SU-DHL-6 (cell line): ENCODE measurements at regions not wholly inside any gene's neighbourhood (a gene's known extent, or its start where the extent isn't known, plus 50 kb on each side); places are given as distances from the start of the nearest gene placed in this dataset.

Experiments used
- EZH2phosphoT487 ChIP-seq: fragments of 200-600 bp; sonication (generic), shearing (Covaris generic); conservative IDR thresholded peaks from 2 replicates; pipeline ENCODE4 v1.6.1; 2018; ENCODE audit warnings: mild to moderate bottlenecking, antibody characterized with exemption, low read length, moderate library complexity, mixed read lengths
- TF ChIP-seq, protein P1 (sequence below): fragments of 200-600 bp; sonication (generic); IDR thresholded peaks from one replicate; pipeline ENCODE4 v1.5.1; 2017; ENCODE audit warnings: antibody characterized with exemption, mild to moderate bottlenecking, low read length, moderate library complexity; ENCODE audit not compliant: insufficient read depth, poor library complexity, severe bottlenecking

DNA sequence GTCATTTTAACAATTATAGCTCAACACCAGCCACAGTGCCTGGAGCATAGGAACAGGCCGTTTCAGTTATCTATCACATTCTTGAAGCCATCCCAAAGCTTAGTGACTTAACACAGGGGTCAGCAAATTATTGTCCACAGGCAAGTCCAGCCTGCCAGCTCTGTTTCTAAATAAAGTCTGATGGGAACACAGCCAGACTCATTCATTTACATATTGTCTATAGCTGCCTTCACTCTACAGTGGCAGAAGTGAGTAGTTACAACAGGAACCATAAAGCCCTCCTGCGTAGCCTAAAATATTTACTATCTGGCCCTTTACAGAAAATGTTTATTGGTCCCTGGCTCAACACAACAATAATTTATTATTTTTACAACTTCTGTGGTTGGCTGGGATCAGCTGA is 407.5 kb upstream of the AUTS2 start:
- TF ChIP-seq, protein P1, sequence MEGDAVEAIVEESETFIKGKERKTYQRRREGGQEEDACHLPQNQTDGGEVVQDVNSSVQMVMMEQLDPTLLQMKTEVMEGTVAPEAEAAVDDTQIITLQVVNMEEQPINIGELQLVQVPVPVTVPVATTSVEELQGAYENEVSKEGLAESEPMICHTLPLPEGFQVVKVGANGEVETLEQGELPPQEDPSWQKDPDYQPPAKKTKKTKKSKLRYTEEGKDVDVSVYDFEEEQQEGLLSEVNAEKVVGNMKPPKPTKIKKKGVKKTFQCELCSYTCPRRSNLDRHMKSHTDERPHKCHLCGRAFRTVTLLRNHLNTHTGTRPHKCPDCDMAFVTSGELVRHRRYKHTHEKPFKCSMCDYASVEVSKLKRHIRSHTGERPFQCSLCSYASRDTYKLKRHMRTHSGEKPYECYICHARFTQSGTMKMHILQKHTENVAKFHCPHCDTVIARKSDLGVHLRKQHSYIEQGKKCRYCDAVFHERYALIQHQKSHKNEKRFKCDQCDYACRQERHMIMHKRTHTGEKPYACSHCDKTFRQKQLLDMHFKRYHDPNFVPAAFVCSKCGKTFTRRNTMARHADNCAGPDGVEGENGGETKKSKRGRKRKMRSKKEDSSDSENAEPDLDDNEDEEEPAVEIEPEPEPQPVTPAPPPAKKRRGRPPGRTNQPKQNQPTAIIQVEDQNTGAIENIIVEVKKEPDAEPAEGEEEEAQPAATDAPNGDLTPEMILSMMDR = no peak
- TF ChIP-seq EZH2phosphoT487 = no peak
